Neural progenitor cell (in vitro differentiated cells): ENCODE measurements at regions not wholly inside any gene's neighbourhood (a gene's known extent, or its start where the extent isn't known, plus 50 kb on each side); places are given as distances from the start of the nearest gene placed in this dataset.

Experiments used
- DNase-seq: peaks from one replicate; pipeline ENCODE4 v3.0.0-alpha.2; 2016; ENCODE audit warnings: low spot score
- H2AFZ ChIP-seq: fragments of 200-600 bp; sonication (generic); replicated peaks from 2 replicates; pipeline ENCODE4 v1.6.1; 2016; ENCODE audit warnings: antibody characterized with exemption
- H3F3A ChIP-seq: fragments of 200-600 bp; sonication (generic); 2 replicates; pipeline ENCODE4 v1.6.1; 2016; ENCODE audit warnings: antibody characterized with exemption, low read depth
- H3K27ac ChIP-seq: fragments of 200-600 bp; sonication (generic); 2 replicates; pipeline ENCODE4 v1.5.1; 2016; ENCODE audit warnings: mild to moderate bottlenecking
- H3K27me3 ChIP-seq: fragments of 200-600 bp; sonication (generic); 2 replicates; pipeline ENCODE4 v1.6.1; 2016; ENCODE audit warnings: mild to moderate bottlenecking, moderate library complexity
- H3K36me3 ChIP-seq: fragments of 200-600 bp; sonication (generic); 2 replicates; pipeline ENCODE4 v1.5.1; 2016
- H3K4me1 ChIP-seq: fragments of 200-600 bp; sonication (generic); 2 replicates; pipeline ENCODE4 v1.6.1; 2016; ENCODE audit warnings: mixed run types
- H3K4me2 ChIP-seq: fragments of 200-600 bp; sonication (generic); 2 replicates; pipeline ENCODE4 v1.6.1; 2016
- H3K4me3 ChIP-seq: fragments of 200-600 bp; sonication (generic); 2 replicates; pipeline ENCODE4 v1.5.1; 2016
- H3K79me2 ChIP-seq: fragments of 200-600 bp; sonication (generic); 2 replicates; pipeline ENCODE4 v1.6.1; 2016; ENCODE audit warnings: low read depth
- H3K9ac ChIP-seq: fragments of 200-600 bp; sonication (generic); 2 replicates; pipeline ENCODE4 v1.6.1; 2016
- H3K9me3 ChIP-seq: fragments of 200-600 bp; sonication (generic); 2 replicates; pipeline ENCODE4 v1.5.1; 2016; ENCODE audit warnings: low read depth
- H4K20me1 ChIP-seq: fragments of 200-600 bp; sonication (generic); 2 replicates; pipeline ENCODE4 v1.6.1; 2016; ENCODE audit warnings: low read depth
- H3K27ac Mint-ChIP-seq: 3 replicates; pipeline ENCODE4 v1.8.0; 2021; ENCODE audit warnings: mixed read lengths
- H3K27me3 Mint-ChIP-seq: 2 replicates; pipeline ENCODE4 v1.8.0; 2022; ENCODE audit warnings: low read depth, mild to moderate bottlenecking, inconsistent platforms, moderate library complexity, mixed read lengths; ENCODE audit not compliant: insufficient read depth
- H3K36me3 Mint-ChIP-seq: 3 replicates; pipeline ENCODE4 v1.8.0; 2021; ENCODE audit warnings: mixed read lengths
- H3K4me1 Mint-ChIP-seq: 3 replicates; pipeline ENCODE4 v1.8.0; 2021; ENCODE audit warnings: mixed read lengths
- H3K4me3 Mint-ChIP-seq: 3 replicates; pipeline ENCODE4 v1.8.0; 2021; ENCODE audit warnings: mild to moderate bottlenecking, moderate library complexity, mixed read lengths
- H3K9me3 Mint-ChIP-seq: 3 replicates; pipeline ENCODE4 v1.8.0; 2020; ENCODE audit warnings: mixed read lengths
- CTCF ChIP-seq: fragments of 200-600 bp; sonication (generic); IDR thresholded peaks from 2 replicates; pipeline ENCODE4 v1.5.1; 2017; ENCODE audit warnings: antibody characterized with exemption, mild to moderate bottlenecking
- EZH2 ChIP-seq: fragments of 200-600 bp; sonication (generic); IDR thresholded peaks from 2 replicates; pipeline ENCODE4 v1.6.1; 2017; ENCODE audit warnings: antibody characterized with exemption, mild to moderate bottlenecking, moderate library complexity
- EZH2phosphoT487 ChIP-seq: fragments of 200-600 bp; sonication (generic); IDR thresholded peaks from 2 replicates; pipeline ENCODE4 v1.6.1; 2017; ENCODE audit warnings: antibody characterized with exemption

GRCh38 chr2:60136913-60137312 is 416.5 kb downstream of the BCL11A start:
- no peaks in the 10 kb centered on the region for H4K20me1 ChIP-seq
- no peak overlapping the region for H3K9ac ChIP-seq
- no peaks in the 10 kb centered on the region for H3F3A ChIP-seq
- peaks cover 7% of the 10 kb centered on the region for H3K9me3 ChIP-seq
- H3K27me3 ChIP-seq = no peaks in the 10 kb centered on the region
- H3K4me2 ChIP-seq = no peak overlapping the region
- TF ChIP-seq EZH2phosphoT487 (no peak), CTCF (no peak), EZH2 (no peak)
- H3K4me1 ChIP-seq = no peaks in the 10 kb centered on the region
- H2AFZ ChIP-seq = no peak overlapping the region
- Mint-ChIP-seq H3K4me1 (peaks cover 9% of the 10 kb centered on the region), H3K36me3 (no peaks in the 10 kb centered on the region), H3K27me3 (no peaks in the 10 kb centered on the region), H3K9me3 (peaks cover 11% of the 10 kb centered on the region), H3K27ac (no peak overlapping the region), H3K4me3 (no peak overlapping the region)
- no peak for DNase-seq
- no peaks in the 10 kb centered on the region for H3K79me2 ChIP-seq
- H3K27ac ChIP-seq = no peak overlapping the region
- no peak overlapping the region for H3K4me3 ChIP-seq
- H3K36me3 ChIP-seq = no peaks in the 10 kb centered on the region

- H3K4me3 ChIP-seq = no peak overlapping the region
- H3K27ac ChIP-seq = no peak overlapping the region
- H3K36me3 Mint-ChIP-seq = no peaks in the 10 kb centered on the region
- no peak overlapping the region for H3K9ac ChIP-seq
- H3K36me3 ChIP-seq = no peaks in the 10 kb centered on the region
- H3F3A ChIP-seq = peaks cover 18% of the 10 kb centered on the region
- peaks cover 13% of the 10 kb centered on the region for H3K9me3 Mint-ChIP-seq
- TF ChIP-seq EZH2phosphoT487 = no peak
- TF ChIP-seq CTCF = no peak
- TF ChIP-seq EZH2 = no peak
- no peak for DNase-seq
- H3K4me3 Mint-ChIP-seq = no peak overlapping the region
- no peak overlapping the region for H2AFZ ChIP-seq
- H3K4me1 Mint-ChIP-seq = peaks cover 20% of the 10 kb centered on the region
- H3K27me3 Mint-ChIP-seq = peaks cover 7% of the 10 kb centered on the region
- no peak overlapping the region for H3K27ac Mint-ChIP-seq
- peaks cover 19% of the 10 kb centered on the region for H3K4me1 ChIP-seq
- no peaks in the 10 kb centered on the region for H4K20me1 ChIP-seq
- no peaks in the 10 kb centered on the region for H3K79me2 ChIP-seq
- no peaks in the 10 kb centered on the region for H3K9me3 ChIP-seq
- H3K4me2 ChIP-seq = no peak overlapping the region
- H3K27me3 ChIP-seq = peaks cover 6% of the 10 kb centered on the region
These were observed 426.3 kb downstream of the BCL11A start for GRCh38 chr2:60127191-60127590.

GRCh38 chr2:60125611-60126426 is 427.6 kb downstream of the BCL11A start:
- Mint-ChIP-seq H3K27me3 (peaks cover 7% of the 10 kb centered on the region), H3K4me3 (no peak overlapping the region), H3K27ac (no peak overlapping the region), H3K36me3 (no peaks in the 10 kb centered on the region), H3K4me1 (peaks cover 20% of the 10 kb centered on the region), H3K9me3 (peaks cover 10% of the 10 kb centered on the region)
- H3K27me3 ChIP-seq = peaks cover 6% of the 10 kb centered on the region
- H3K4me3 ChIP-seq = no peak overlapping the region
- H3K27ac ChIP-seq = no peak overlapping the region
- H3K4me2 ChIP-seq = peak overlapping the region; percentile 40
- H3K9me3 ChIP-seq = no peaks in the 10 kb centered on the region
- H4K20me1 ChIP-seq = no peaks in the 10 kb centered on the region
- DNase-seq = peak; percentile 64
- peaks cover 19% of the 10 kb centered on the region for H3K4me1 ChIP-seq
- no peak overlapping the region for H2AFZ ChIP-seq
- no peaks in the 10 kb centered on the region for H3K36me3 ChIP-seq
- no peak overlapping the region for H3K9ac ChIP-seq
- H3K79me2 ChIP-seq = no peaks in the 10 kb centered on the region
- peak; percentile 90 for TF ChIP-seq EZH2phosphoT487
- TF ChIP-seq EZH2 = no peak
- no peak for TF ChIP-seq CTCF
- H3F3A ChIP-seq = peaks cover 18% of the 10 kb centered on the region
